ENCODE measurements at regions not wholly inside any gene's neighbourhood (a gene's known extent, or its start where the extent isn't known, plus 50 kb on each side); places are given as distances from the start of the nearest gene placed in this dataset.

DNA sequence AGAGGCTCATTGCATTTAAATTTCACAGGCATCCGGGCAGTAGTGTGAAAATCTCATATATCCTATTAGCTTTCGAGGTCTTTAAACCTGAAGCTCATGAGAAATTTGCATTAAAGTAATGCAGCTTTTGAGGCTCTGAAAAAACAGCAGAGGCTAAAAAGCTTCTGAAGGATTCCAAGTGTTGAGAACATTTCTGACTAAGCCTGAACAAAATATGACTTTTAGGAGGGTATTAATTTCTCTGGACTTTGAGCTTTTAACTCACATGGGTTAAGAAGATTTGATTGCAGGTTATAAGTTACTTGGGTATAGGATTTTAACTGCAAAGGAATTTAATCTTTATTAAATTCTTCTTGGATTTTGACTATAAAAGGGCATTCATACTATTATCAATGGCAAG, 743.9 kb downstream of the TLE1 start:
- TF ChIP-seq POLR2AphosphoS5 (IDR thresholded peaks at IDR 0.05; ENCODE audit: borderline replicate concordance, low read depth, low read length) (no peak), EZH2 (IDR thresholded peaks at IDR 0.05) (no peak)
